ENCODE measurements at regions not wholly inside any gene's neighbourhood (a gene's known extent, or its start where the extent isn't known, plus 50 kb on each side); places are given as distances from the start of the nearest gene placed in this dataset.

GRCh38 chr5:138646671-138647070, 71.5 kb upstream of the HSPA9 start:
- Histone ChIP-seq H3K9me2 (ENCODE audit: insufficient read depth, low read length) (no peaks in the 10 kb centered on the region), H3K79me2 (replicated peaks; ENCODE audit: insufficient read depth, low read length) (no peaks in the 10 kb centered on the region), H2AFZ (ENCODE audit: low read depth, low read length) (no peak overlapping the region), H3K4me3 (ENCODE audit: low read length) (peak overlapping the region; percentile 50), H3K27ac (ENCODE audit: low read length) (peak overlapping the region; percentile 84), H3K9ac (ENCODE audit: low read length) (peak overlapping the region; percentile 62), H3K9me3 (ENCODE audit: low read length) (no peaks in the 10 kb centered on the region), H3K27me3 (ENCODE audit: insufficient read depth, low read depth, low read length) (no peaks in the 10 kb centered on the region), H4K20me1 (ENCODE audit: insufficient read depth) (no peaks in the 10 kb centered on the region), H3K4me2 (ENCODE audit: low read length) (peak overlapping the region; percentile 41), H3K36me3 (ENCODE audit: insufficient read depth, low read length) (no peaks in the 10 kb centered on the region), H3F3A (ENCODE audit: insufficient read depth, low read length, poor library complexity, severe bottlenecking) (peaks cover 4% of the 10 kb centered on the region)
- TF ChIP-seq RAD21 (conservative IDR thresholded peaks at IDR 0.05) (no peak), POLR2AphosphoS5 (IDR thresholded peaks at IDR 0.05) (no peak), SMC3 (conservative IDR thresholded peaks at IDR 0.05; ENCODE audit: poor library complexity) (no peak), MXI1 (conservative IDR thresholded peaks at IDR 0.05; ENCODE audit: poor library complexity, severe bottlenecking) (no peak), REST (IDR thresholded peaks at IDR 0.05; ENCODE audit: borderline replicate concordance) (no peak), EP300 (conservative IDR thresholded peaks at IDR 0.05; ENCODE audit: poor library complexity, severe bottlenecking) (no peak), EZH2 (IDR thresholded peaks at IDR 0.05; ENCODE audit: borderline replicate concordance, insufficient read depth, low read length, poor library complexity, severe bottlenecking) (no peak), CTCF (IDR thresholded peaks at IDR 0.05; ENCODE audit: poor library complexity, severe bottlenecking) (no peak), TAF1 (IDR thresholded peaks at IDR 0.05; ENCODE audit: low read depth) (no peak)

- Histone ChIP-seq H3F3A (ENCODE audit: insufficient read depth, low read length, poor library complexity, severe bottlenecking) (peaks cover 4% of the 10 kb centered on the region), H3K9me2 (ENCODE audit: insufficient read depth, low read length) (no peaks in the 10 kb centered on the region), H3K9me3 (ENCODE audit: low read length) (no peaks in the 10 kb centered on the region), H3K79me2 (replicated peaks; ENCODE audit: insufficient read depth, low read length) (no peaks in the 10 kb centered on the region), H3K36me3 (ENCODE audit: insufficient read depth, low read length) (no peaks in the 10 kb centered on the region), H3K27me3 (ENCODE audit: insufficient read depth, low read depth, low read length) (no peaks in the 10 kb centered on the region), H3K4me3 (ENCODE audit: low read length) (peak overlapping the region; percentile 50), H4K20me1 (ENCODE audit: insufficient read depth) (no peaks in the 10 kb centered on the region), H3K4me2 (ENCODE audit: low read length) (peak overlapping the region; percentile 41), H3K9ac (ENCODE audit: low read length) (peak overlapping the region; percentile 62), H3K27ac (ENCODE audit: low read length) (peak overlapping the region; percentile 84), H2AFZ (ENCODE audit: low read depth, low read length) (peak overlapping the region; percentile 56)
- TF ChIP-seq POLR2AphosphoS5 (IDR thresholded peaks at IDR 0.05) (peak; percentile 50), CTCF (IDR thresholded peaks at IDR 0.05; ENCODE audit: poor library complexity, severe bottlenecking) (peak; percentile 9), EZH2 (IDR thresholded peaks at IDR 0.05; ENCODE audit: borderline replicate concordance, insufficient read depth, low read length, poor library complexity, severe bottlenecking) (no peak), REST (IDR thresholded peaks at IDR 0.05; ENCODE audit: borderline replicate concordance) (peak; percentile 55), SMC3 (conservative IDR thresholded peaks at IDR 0.05; ENCODE audit: poor library complexity) (peak; percentile 38), EP300 (conservative IDR thresholded peaks at IDR 0.05; ENCODE audit: poor library complexity, severe bottlenecking) (peak; percentile 76), TAF1 (IDR thresholded peaks at IDR 0.05; ENCODE audit: low read depth) (no peak), RAD21 (conservative IDR thresholded peaks at IDR 0.05) (peak; percentile 41), MXI1 (conservative IDR thresholded peaks at IDR 0.05; ENCODE audit: poor library complexity, severe bottlenecking) (no peak)
These were observed 70.8 kb upstream of the HSPA9 start for GRCh38 chr5:138645778-138646575.

Data from neural cell (in vitro differentiated cells).